SK-N-SH treated with all-trans-retinoic acid at 6 μM for 48 hours (cell line): ENCODE measurements at regions not wholly inside any gene's neighbourhood (a gene's known extent, or its start where the extent isn't known, plus 50 kb on each side); places are given as distances from the start of the nearest gene placed in this dataset.
"Not testable (repeated sequence)": the region's sequence is repeated elsewhere in the genome, so short reads cannot be mapped to it uniquely, and the experiment has no call there.

Experiments used
- BACH2 ChIP-seq: fragments of 250-450 bp; sonication (Bioruptor Pico); IDR thresholded peaks from 2 replicates; pipeline ENCODE4 v1.9.0; 2021; ENCODE audit warnings: mild to moderate bottlenecking, borderline replicate concordance
- CSRNP3 ChIP-seq: fragments of 250-450 bp; sonication (Bioruptor Pico); IDR thresholded peaks from 2 replicates; pipeline ENCODE4 v1.5.1; 2021; ENCODE audit warnings: mild to moderate bottlenecking, moderate library complexity
- GLIS3 ChIP-seq: fragments of 250-450 bp; sonication (Bioruptor Pico); IDR thresholded peaks from 2 replicates; pipeline ENCODE4 v1.5.0; 2020; ENCODE audit warnings: mild to moderate bottlenecking, moderate library complexity
- PPARA ChIP-seq: fragments of 250-450 bp; sonication (Bioruptor Pico); IDR thresholded peaks from 2 replicates; pipeline ENCODE4 v1.5.0; 2020; ENCODE audit warnings: mild to moderate bottlenecking, borderline replicate concordance
- RARB ChIP-seq: fragments of 250-450 bp; sonication (Bioruptor Pico); IDR thresholded peaks from 2 replicates; pipeline ENCODE4 v1.8.0; 2021; ENCODE audit warnings: mild to moderate bottlenecking, moderate library complexity
- TOX ChIP-seq: fragments of 250-450 bp; sonication (Bioruptor Pico); IDR thresholded peaks from 2 replicates; pipeline ENCODE4 v1.8.0; 2021; ENCODE audit warnings: mild to moderate bottlenecking, moderate library complexity, borderline replicate concordance
- TSHZ2 ChIP-seq: fragments of 250-450 bp; sonication (Bioruptor Pico); IDR thresholded peaks from 2 replicates; pipeline ENCODE4 v1.5.0; 2020; ENCODE audit warnings: mild to moderate bottlenecking, moderate library complexity
- ZFP3 ChIP-seq: fragments of 250-450 bp; sonication (Bioruptor Pico); IDR thresholded peaks from 2 replicates; pipeline ENCODE4 v1.5.0; 2020; ENCODE audit warnings: mild to moderate bottlenecking, moderate library complexity
- ZFP30 ChIP-seq: fragments of 450-650 bp; formaldehyde crosslinking; IDR thresholded peaks from 2 replicates; pipeline ENCODE4 v1.5.0; 2022; ENCODE audit warnings: mild to moderate bottlenecking, moderate library complexity

GRCh38 chr10:22060984-22061383 lies 57.5 kb upstream of the DNAJC1 start:
- TF ChIP-seq RARB (CRISPR knock-in tag); BACH2; PPARA (CRISPR knock-in tag); ZFP3 (CRISPR knock-in tag); ZFP30; TSHZ2; GLIS3; CSRNP3; TOX (CRISPR knock-in tag): not testable (repeated sequence)
